PC-9 (cell line): ENCODE measurements at regions not wholly inside any gene's neighbourhood (a gene's known extent, or its start where the extent isn't known, plus 50 kb on each side); places are given as distances from the start of the nearest gene placed in this dataset.

Experiments
- BruUV-seq: library from RNA; stranded (reverse); fragments of 400-500 nt; replicated peaks from 2 replicates; lab custom pipeline; 2021; lab: Mats Ljungman, UMichigan
- CTCF ChIA-PET: fragments of 300-600 bp; sonication (Branson Sonifier 250); formaldehyde crosslinking; loops from one replicate; lab custom pipeline; 2022; ENCODE audit warnings: antibody characterized with exemption; lab: Charles Lee
- POLR2A ChIA-PET: fragments of 300-600 bp; sonication (Branson Sonifier 250); formaldehyde crosslinking; loops from one replicate; lab custom pipeline; 2022; ENCODE audit warnings: antibody characterized with exemption; ENCODE audit not compliant: unreplicated experiment; lab: Charles Lee
- DNase-seq, 2 experiments: peaks; one replicate each; pipeline versions ENCODE4 v3.0.0 to v3.0.0-alpha.2; 2015 to 2022; ENCODE audit warnings: mixed read lengths in 1 of 2
- H2AFZ ChIP-seq: fragments of 200-600 bp; sonication (generic); 2 replicates; pipeline ENCODE4 v1.8.1; 2017; ENCODE audit warnings: antibody characterized with exemption
- H3F3A ChIP-seq: fragments of 200-600 bp; sonication (generic); 2 replicates; pipeline ENCODE4 v1.8.1; 2017; ENCODE audit warnings: antibody characterized with exemption, mild to moderate bottlenecking, low read depth; ENCODE audit not compliant: insufficient read depth
- H3K27ac ChIP-seq: fragments of 200-600 bp; sonication (generic); 2 replicates; pipeline ENCODE4 v1.6.1; 2016; ENCODE audit warnings: mixed run types
- H3K27me3 ChIP-seq: fragments of 200-600 bp; sonication (generic); 2 replicates; pipeline ENCODE4 v1.6.1; 2016; ENCODE audit warnings: low read depth, mixed run types; ENCODE audit not compliant: insufficient read depth
- H3K36me3 ChIP-seq: fragments of 200-600 bp; sonication (generic); 2 replicates; pipeline ENCODE4 v1.6.1; 2016; ENCODE audit warnings: low read depth, mixed run types
- H3K4me1 ChIP-seq: fragments of 200-600 bp; sonication (generic); replicated peaks from 2 replicates; pipeline ENCODE4 v1.6.1; 2016; ENCODE audit warnings: mixed run types; ENCODE audit not compliant: insufficient read depth
- H3K4me2 ChIP-seq: fragments of 200-600 bp; sonication (generic); 2 replicates; pipeline ENCODE4 v1.6.1; 2017; ENCODE audit warnings: mixed run types
- H3K4me3 ChIP-seq: fragments of 200-600 bp; sonication (generic); 2 replicates; pipeline ENCODE4 v1.6.1; 2016; ENCODE audit warnings: mixed run types
- H3K79me2 ChIP-seq: fragments of 200-600 bp; sonication (generic); 2 replicates; pipeline ENCODE4 v1.6.1; 2017; ENCODE audit warnings: low read depth, mixed run types
- H3K9me2 ChIP-seq: fragments of 200-600 bp; sonication (generic); 2 replicates; pipeline ENCODE4 v1.8.1; 2017; ENCODE audit warnings: mild to moderate bottlenecking; ENCODE audit not compliant: insufficient read depth
- H3K9me3 ChIP-seq: fragments of 200-600 bp; sonication (generic); 2 replicates; pipeline ENCODE4 v1.8.1; 2016; ENCODE audit warnings: low read depth; ENCODE audit not compliant: insufficient read depth
- H4K20me1 ChIP-seq: fragments of 200-600 bp; sonication (generic); 2 replicates; pipeline ENCODE4 v1.8.1; 2017; ENCODE audit not compliant: insufficient read depth
- EZH2 ChIP-seq: fragments of 200-600 bp; sonication (generic); IDR thresholded peaks from 2 replicates; pipeline ENCODE4 v1.8.0; 2017; ENCODE audit warnings: antibody characterized with exemption, low read depth
- intact Hi-C: fragments of 100-400 bp; cut with micrococcal nuclease; formaldehyde crosslinking; loops from one replicate; pipeline ENCODE4 v1.10.0; 2022; ENCODE audit not compliant: unreplicated experiment
- TF ChIP-seq, protein P1 (sequence below): fragments of 200-600 bp; sonication (generic); conservative IDR thresholded peaks from 2 replicates; pipeline ENCODE4 v1.6.1; 2017; ENCODE audit warnings: mixed run types, antibody characterized with exemption, mild to moderate bottlenecking, moderate library complexity

DNA sequence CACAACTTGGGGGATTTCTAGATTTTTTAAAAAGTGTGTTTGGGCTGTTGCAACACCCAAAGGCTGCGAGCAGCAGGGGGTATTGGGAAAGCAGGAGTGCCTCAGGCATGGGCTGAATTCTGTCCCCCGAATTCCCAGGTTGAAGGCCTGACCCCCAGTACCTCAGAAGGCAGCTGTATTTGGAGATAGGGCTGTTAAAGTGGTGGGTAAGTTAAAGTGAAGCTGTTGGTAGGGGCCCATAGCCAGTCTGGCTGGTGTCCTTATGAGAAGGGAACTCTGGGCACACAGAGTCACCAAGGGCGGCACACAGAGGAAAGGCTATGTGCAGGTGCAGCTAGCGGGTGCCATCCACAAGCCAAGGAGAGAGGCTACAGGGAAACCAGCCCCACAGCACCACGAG, 717.4 kb downstream of the GALR1 start:
- ChIA-PET CTCF (no interaction called here), POLR2A (no interaction called here)
- DNase-seq: no peak
- Histone ChIP-seq H4K20me1 (no peaks in the 10 kb centered on the region), H3K27ac (no peak overlapping the region), H3K36me3 (no peaks in the 10 kb centered on the region), H3K4me1 (no peaks in the 10 kb centered on the region), H3K9me2 (no peaks in the 10 kb centered on the region), H2AFZ (no peak overlapping the region), H3F3A (no peaks in the 10 kb centered on the region), H3K4me3 (no peak overlapping the region), H3K4me2 (no peak overlapping the region), H3K79me2 (no peaks in the 10 kb centered on the region), H3K9me3 (no peaks in the 10 kb centered on the region), H3K27me3 (peaks cover 33% of the 10 kb centered on the region)
- TF ChIP-seq EZH2: no peak
- TF ChIP-seq, protein P1, sequence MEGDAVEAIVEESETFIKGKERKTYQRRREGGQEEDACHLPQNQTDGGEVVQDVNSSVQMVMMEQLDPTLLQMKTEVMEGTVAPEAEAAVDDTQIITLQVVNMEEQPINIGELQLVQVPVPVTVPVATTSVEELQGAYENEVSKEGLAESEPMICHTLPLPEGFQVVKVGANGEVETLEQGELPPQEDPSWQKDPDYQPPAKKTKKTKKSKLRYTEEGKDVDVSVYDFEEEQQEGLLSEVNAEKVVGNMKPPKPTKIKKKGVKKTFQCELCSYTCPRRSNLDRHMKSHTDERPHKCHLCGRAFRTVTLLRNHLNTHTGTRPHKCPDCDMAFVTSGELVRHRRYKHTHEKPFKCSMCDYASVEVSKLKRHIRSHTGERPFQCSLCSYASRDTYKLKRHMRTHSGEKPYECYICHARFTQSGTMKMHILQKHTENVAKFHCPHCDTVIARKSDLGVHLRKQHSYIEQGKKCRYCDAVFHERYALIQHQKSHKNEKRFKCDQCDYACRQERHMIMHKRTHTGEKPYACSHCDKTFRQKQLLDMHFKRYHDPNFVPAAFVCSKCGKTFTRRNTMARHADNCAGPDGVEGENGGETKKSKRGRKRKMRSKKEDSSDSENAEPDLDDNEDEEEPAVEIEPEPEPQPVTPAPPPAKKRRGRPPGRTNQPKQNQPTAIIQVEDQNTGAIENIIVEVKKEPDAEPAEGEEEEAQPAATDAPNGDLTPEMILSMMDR: no peak
- BruUV-seq: no TSS peak
- intact Hi-C loops: no loop called here

DNA sequence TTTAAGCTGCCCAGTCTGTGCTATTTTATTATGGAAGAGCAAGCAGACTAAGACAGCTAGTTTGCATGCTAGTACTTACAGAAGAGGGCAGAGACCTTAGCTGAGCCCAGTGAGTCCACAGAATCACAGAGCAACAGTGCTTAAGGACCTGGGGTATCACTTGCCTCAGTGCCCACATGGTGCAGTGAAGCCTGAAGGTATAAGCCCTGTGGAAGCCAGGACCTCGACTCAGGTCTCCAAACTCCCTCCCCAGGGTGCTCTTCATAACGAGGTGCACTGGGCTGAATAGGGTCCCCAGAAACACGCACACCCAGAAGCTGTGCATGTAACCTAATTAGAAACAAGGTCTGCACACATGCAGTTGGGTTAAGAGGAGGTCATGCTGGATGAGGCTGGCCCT, 718.1 kb downstream of the GALR1 start:
- no peaks in the 10 kb centered on the region for H3K79me2 ChIP-seq
- BruUV-seq: no TSS peak
- CTCF ChIA-PET: no interaction called here

DNA sequence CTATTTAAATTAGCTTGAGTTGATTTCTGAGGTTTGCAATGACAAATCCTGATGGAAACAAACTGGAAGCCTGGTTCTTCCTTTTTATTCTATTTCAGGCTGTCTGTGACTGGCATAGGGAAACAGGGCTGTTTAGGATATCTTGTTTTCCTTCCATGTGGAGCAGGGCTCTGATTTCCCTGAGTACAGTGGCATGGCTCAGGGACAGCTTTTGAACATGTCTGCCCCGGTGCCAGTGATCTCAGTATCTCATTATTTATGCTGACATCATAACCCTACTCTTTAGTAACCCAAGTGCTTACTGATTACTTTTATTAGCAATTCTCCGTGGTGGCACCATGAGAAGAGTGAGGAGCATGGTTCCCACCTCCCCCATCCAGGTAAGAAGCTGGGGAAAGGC, 720.3 kb downstream of the GALR1 start:
- Histone ChIP-seq H3K27me3 (peaks cover 47% of the 10 kb centered on the region), H3K4me3 (no peak overlapping the region), H3K4me2 (no peak overlapping the region), H3K27ac (no peak overlapping the region), H4K20me1 (no peaks in the 10 kb centered on the region), H3K4me1 (no peaks in the 10 kb centered on the region), H2AFZ (no peak overlapping the region), H3F3A (no peaks in the 10 kb centered on the region), H3K79me2 (no peaks in the 10 kb centered on the region), H3K36me3 (no peaks in the 10 kb centered on the region), H3K9me2 (no peaks in the 10 kb centered on the region), H3K9me3 (no peaks in the 10 kb centered on the region)
- TF ChIP-seq, protein P1: no peak
- TF ChIP-seq EZH2: no peak
- DNase-seq: no peak
- no TSS peak for BruUV-seq
- ChIA-PET CTCF (no interaction called here), POLR2A (no interaction called here)
- intact Hi-C loops: no loop called here

More for the DNA sequence above, 718.1 kb downstream of the GALR1 start:
- intact Hi-C loops: no loop called here
- Histone ChIP-seq H2AFZ (no peak overlapping the region), H3K4me2 (no peak overlapping the region), H3K9me3 (no peaks in the 10 kb centered on the region), H3K4me3 (no peak overlapping the region), H3K36me3 (no peaks in the 10 kb centered on the region), H3K27ac (no peak overlapping the region), H3K4me1 (no peaks in the 10 kb centered on the region), H4K20me1 (no peaks in the 10 kb centered on the region), H3F3A (no peaks in the 10 kb centered on the region), H3K27me3 (peaks cover 38% of the 10 kb centered on the region), H3K9me2 (no peaks in the 10 kb centered on the region)
- TF ChIP-seq, protein P1: no peak
- no peak for TF ChIP-seq EZH2
- POLR2A ChIA-PET: no interaction called here
- DNase-seq: no peak
